GM23338 (cell line): ENCODE measurements at regions not wholly inside any gene's neighbourhood (a gene's known extent, or its start where the extent isn't known, plus 50 kb on each side); places are given as distances from the start of the nearest gene placed in this dataset.
"Not testable (repeated sequence)": the region's sequence is repeated elsewhere in the genome, so short reads cannot be mapped to it uniquely, and the experiment has no call there.

ENCODE experiments used
- ATAC-seq: fragments of 200-7000 bp; cut with Tn5 transposase; 3 replicates; pipeline ENCODE4 v1.9.1; 2020
- DNase-seq: peaks from one replicate; pipeline ENCODE4 v3.0.0-alpha.2; 2015; ENCODE audit warnings: low spot score
- H2AFZ ChIP-seq: fragments of 200-600 bp; sonication (generic); 2 replicates; pipeline ENCODE4 v1.8.0; 2016; ENCODE audit warnings: antibody characterized with exemption, mild to moderate bottlenecking, moderate library complexity
- H3F3A ChIP-seq: fragments of 200-600 bp; sonication (generic); replicated peaks from 2 replicates; pipeline ENCODE4 v1.8.0; 2017; ENCODE audit warnings: antibody characterized with exemption, mixed run types, low read depth
- H3K27ac ChIP-seq: fragments of 200-600 bp; sonication (generic); 2 replicates; pipeline ENCODE4 v1.6.1; 2016; ENCODE audit warnings: low read depth
- H3K27me3 ChIP-seq: fragments of 200-600 bp; sonication (generic); 2 replicates; pipeline ENCODE4 v1.8.0; 2016; ENCODE audit warnings: mild to moderate bottlenecking, mixed run types, moderate library complexity; ENCODE audit not compliant: insufficient read depth
- H3K36me3 ChIP-seq: fragments of 200-600 bp; sonication (generic); 2 replicates; pipeline ENCODE4 v1.8.0; 2016; ENCODE audit warnings: mild to moderate bottlenecking; ENCODE audit not compliant: insufficient read depth
- H3K4me1 ChIP-seq: fragments of 200-600 bp; sonication (generic); 2 replicates; pipeline ENCODE4 v1.8.0; 2016; ENCODE audit warnings: mild to moderate bottlenecking, moderate library complexity; ENCODE audit not compliant: insufficient read depth
- H3K4me2 ChIP-seq: fragments of 200-600 bp; sonication (generic); 2 replicates; pipeline ENCODE4 v1.7.1; 2017; ENCODE audit warnings: mixed run types
- H3K4me3 ChIP-seq: fragments of 200-600 bp; sonication (generic); 2 replicates; pipeline ENCODE4 v1.6.1; 2016; ENCODE audit warnings: mixed run types
- H3K79me2 ChIP-seq: fragments of 200-600 bp; sonication (generic); replicated peaks from 2 replicates; pipeline ENCODE4 v1.8.0; 2017; ENCODE audit warnings: mild to moderate bottlenecking; ENCODE audit not compliant: insufficient read depth
- H3K9me2 ChIP-seq: fragments of 200-600 bp; sonication (generic); 2 replicates; pipeline ENCODE4 v1.8.0; 2017; ENCODE audit not compliant: insufficient read depth
- H4K20me1 ChIP-seq: fragments of 200-600 bp; sonication (generic); replicated peaks from 2 replicates; pipeline ENCODE4 v1.8.0; 2017; ENCODE audit warnings: mild to moderate bottlenecking; ENCODE audit not compliant: insufficient read depth
- H3K27ac Mint-ChIP-seq: 2 replicates; pipeline ENCODE4 v1.8.0; 2020; ENCODE audit warnings: inconsistent platforms, mild to moderate bottlenecking, moderate library complexity, mixed read lengths
- H3K27me3 Mint-ChIP-seq: 3 replicates; pipeline ENCODE4 v1.8.0; 2022; ENCODE audit warnings: low read depth, mild to moderate bottlenecking, moderate library complexity, mixed read lengths, inconsistent platforms; ENCODE audit not compliant: insufficient read depth, poor library complexity
- H3K36me3 Mint-ChIP-seq: 3 replicates; pipeline ENCODE4 v1.8.0; 2021; ENCODE audit warnings: low read depth, mild to moderate bottlenecking, inconsistent platforms, moderate library complexity, mixed read lengths
- H3K4me1 Mint-ChIP-seq: 3 replicates; pipeline ENCODE4 v1.8.0; 2020; ENCODE audit warnings: mild to moderate bottlenecking, inconsistent platforms, mixed read lengths
- H3K4me3 Mint-ChIP-seq: 3 replicates; pipeline ENCODE4 v1.8.0; 2021; ENCODE audit warnings: moderate library complexity, mild to moderate bottlenecking, inconsistent platforms, mixed read lengths
- H3K9me3 Mint-ChIP-seq: 3 replicates; pipeline ENCODE4 v1.8.0; 2020; ENCODE audit warnings: moderate library complexity, mild to moderate bottlenecking, inconsistent platforms, mixed read lengths
- CREB1 ChIP-seq: fragments of 250-450 bp; sonication (Bioruptor Pico); IDR thresholded peaks from 2 replicates; pipeline ENCODE4 v1.5.0; 2020; ENCODE audit warnings: low read depth, mild to moderate bottlenecking, moderate library complexity
- ETS1 ChIP-seq: IDR thresholded peaks from 2 replicates; pipeline ENCODE4 v1.6.1; 2016; ENCODE audit warnings: antibody characterized with exemption
- EZH2 ChIP-seq: fragments of 200-600 bp; sonication (generic); IDR thresholded peaks from one replicate; pipeline ENCODE4 v1.8.0; 2017; ENCODE audit warnings: antibody characterized with exemption, mild to moderate bottlenecking, low read depth; ENCODE audit not compliant: unreplicated experiment
- TF ChIP-seq, protein P1 (sequence below): fragments of 250-450 bp; sonication (Bioruptor Pico); IDR thresholded peaks from 2 replicates; pipeline ENCODE4 v1.5.0; 2020; ENCODE audit warnings: mild to moderate bottlenecking, moderate library complexity
- TF ChIP-seq, protein P2 (sequence below), 2 experiments: fragments of 200-600 bp in 1 of 2; sonication (generic) in 1 of 2; conservative IDR thresholded peaks; 2 replicates each; pipeline versions ENCODE4 v1.5.1 to v1.6.1; 2016 to 2017; ENCODE audit warnings: antibody characterized with exemption in 2 of 2, low read depth in 2 of 2, mild to moderate bottlenecking in 2 of 2, moderate library complexity in 1 of 2

DNA sequence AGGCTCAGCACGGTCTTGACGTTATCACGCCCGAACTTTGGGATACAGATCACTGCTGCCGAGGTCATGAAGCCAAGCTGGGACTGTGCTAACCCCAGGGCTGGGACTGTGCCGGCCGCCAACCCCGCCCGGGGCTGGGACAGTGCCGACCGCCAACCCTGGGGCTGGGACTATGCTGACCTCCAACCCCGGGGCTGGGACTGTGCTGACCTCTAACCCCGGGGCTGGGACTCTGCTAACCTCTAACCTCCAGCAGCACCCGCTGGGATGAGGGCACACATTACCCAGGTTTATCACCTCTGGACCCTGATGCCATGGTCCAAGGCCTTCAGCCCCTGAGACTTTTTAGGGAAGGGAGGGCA is 129.7 kb downstream of the IGLL1 start (continued):
- TF ChIP-seq, protein P1, sequence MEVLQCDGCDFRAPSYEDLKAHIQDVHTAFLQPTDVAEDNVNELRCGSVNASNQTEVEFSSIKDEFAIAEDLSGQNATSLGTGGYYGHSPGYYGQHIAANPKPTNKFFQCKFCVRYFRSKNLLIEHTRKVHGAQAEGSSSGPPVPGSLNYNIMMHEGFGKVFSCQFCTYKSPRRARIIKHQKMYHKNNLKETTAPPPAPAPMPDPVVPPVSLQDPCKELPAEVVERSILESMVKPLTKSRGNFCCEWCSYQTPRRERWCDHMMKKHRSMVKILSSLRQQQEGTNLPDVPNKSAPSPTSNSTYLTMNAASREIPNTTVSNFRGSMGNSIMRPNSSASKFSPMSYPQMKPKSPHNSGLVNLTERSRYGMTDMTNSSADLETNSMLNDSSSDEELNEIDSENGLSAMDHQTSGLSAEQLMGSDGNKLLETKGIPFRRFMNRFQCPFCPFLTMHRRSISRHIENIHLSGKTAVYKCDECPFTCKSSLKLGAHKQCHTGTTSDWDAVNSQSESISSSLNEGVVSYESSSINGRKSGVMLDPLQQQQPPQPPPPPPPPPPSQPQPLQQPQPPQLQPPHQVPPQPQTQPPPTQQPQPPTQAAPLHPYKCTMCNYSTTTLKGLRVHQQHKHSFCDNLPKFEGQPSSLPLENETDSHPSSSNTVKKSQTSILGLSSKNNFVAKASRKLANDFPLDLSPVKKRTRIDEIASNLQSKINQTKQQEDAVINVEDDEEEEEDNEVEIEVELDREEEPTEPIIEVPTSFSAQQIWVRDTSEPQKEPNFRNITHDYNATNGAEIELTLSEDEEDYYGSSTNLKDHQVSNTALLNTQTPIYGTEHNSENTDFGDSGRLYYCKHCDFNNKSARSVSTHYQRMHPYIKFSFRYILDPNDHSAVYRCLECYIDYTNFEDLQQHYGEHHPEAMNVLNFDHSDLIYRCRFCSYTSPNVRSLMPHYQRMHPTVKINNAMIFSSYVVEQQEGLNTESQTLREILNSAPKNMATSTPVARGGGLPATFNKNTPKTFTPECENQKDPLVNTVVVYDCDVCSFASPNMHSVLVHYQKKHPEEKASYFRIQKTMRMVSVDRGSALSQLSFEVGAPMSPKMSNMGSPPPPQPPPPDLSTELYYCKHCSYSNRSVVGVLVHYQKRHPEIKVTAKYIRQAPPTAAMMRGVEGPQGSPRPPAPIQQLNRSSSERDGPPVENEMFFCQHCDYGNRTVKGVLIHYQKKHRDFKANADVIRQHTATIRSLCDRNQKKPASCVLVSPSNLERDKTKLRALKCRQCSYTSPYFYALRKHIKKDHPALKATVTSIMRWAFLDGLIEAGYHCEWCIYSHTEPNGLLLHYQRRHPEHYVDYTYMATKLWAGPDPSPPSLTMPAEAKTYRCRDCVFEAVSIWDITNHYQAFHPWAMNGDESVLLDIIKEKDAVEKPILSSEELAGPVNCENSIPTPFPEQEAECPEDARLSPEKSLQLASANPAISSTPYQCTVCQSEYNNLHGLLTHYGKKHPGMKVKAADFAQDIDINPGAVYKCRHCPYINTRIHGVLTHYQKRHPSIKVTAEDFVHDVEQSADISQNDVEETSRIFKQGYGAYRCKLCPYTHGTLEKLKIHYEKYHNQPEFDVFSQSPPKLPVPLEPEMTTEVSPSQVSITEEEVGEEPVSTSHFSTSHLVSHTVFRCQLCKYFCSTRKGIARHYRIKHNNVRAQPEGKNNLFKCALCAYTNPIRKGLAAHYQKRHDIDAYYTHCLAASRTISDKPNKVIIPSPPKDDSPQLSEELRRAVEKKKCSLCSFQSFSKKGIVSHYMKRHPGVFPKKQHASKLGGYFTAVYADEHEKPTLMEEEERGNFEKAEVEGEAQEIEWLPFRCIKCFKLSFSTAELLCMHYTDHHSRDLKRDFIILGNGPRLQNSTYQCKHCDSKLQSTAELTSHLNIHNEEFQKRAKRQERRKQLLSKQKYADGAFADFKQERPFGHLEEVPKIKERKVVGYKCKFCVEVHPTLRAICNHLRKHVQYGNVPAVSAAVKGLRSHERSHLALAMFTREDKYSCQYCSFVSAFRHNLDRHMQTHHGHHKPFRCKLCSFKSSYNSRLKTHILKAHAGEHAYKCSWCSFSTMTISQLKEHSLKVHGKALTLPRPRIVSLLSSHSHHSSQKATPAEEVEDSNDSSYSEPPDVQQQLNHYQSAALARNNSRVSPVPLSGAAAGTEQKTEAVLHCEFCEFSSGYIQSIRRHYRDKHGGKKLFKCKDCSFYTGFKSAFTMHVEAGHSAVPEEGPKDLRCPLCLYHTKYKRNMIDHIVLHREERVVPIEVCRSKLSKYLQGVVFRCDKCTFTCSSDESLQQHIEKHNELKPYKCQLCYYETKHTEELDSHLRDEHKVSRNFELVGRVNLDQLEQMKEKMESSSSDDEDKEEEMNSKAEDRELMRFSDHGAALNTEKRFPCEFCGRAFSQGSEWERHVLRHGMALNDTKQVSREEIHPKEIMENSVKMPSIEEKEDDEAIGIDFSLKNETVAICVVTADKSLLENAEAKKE (CRISPR knock-in tag) = no peak
- no peak for TF ChIP-seq ETS1
- no peak for TF ChIP-seq CREB1 (CRISPR knock-in tag)
- no peak for TF ChIP-seq EZH2
- TF ChIP-seq, protein P2, sequence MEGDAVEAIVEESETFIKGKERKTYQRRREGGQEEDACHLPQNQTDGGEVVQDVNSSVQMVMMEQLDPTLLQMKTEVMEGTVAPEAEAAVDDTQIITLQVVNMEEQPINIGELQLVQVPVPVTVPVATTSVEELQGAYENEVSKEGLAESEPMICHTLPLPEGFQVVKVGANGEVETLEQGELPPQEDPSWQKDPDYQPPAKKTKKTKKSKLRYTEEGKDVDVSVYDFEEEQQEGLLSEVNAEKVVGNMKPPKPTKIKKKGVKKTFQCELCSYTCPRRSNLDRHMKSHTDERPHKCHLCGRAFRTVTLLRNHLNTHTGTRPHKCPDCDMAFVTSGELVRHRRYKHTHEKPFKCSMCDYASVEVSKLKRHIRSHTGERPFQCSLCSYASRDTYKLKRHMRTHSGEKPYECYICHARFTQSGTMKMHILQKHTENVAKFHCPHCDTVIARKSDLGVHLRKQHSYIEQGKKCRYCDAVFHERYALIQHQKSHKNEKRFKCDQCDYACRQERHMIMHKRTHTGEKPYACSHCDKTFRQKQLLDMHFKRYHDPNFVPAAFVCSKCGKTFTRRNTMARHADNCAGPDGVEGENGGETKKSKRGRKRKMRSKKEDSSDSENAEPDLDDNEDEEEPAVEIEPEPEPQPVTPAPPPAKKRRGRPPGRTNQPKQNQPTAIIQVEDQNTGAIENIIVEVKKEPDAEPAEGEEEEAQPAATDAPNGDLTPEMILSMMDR (conservative IDR thresholded peaks at IDR 0.05; ENCODE audit: low read depth in 2 of 2) = no peak

DNA sequence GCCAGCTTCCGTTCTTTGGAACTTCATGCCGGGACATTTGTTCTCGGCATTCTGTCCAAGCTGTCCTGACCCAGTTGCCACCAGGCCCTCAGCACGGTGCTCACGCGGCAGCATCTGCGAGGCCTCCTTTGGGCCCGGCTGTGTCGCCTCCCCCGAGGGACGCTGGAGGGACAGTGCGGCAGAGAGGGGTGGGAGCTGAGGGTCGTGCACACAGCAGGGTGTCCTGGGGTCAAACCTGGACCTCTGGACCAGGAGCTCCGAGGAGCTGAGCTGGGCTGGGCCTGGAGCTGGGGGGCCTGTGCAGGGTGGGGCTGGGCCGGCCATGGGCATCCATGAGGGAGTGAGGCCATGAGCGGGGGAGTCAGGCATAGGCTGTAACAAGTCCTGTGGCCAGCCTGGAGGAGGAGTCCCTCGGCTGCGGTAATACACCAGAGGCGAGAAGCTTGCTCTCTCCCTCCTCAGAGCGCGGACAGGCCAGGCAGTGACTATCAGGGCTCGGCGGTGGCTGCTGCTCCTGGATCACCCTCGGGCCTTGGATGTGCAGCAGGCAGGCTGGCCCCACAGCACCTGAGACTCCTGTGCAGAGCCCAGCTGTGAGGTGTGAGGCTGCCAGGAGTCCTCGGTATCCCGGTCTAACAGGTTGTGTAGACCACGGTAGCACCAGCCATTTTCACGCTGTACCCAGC is 130.2 kb downstream of the IGLL1 start:
- not testable (repeated sequence) for H3K27me3 Mint-ChIP-seq, H3K36me3 ChIP-seq, DNase-seq, H4K20me1 ChIP-seq, H3K27ac ChIP-seq, H3K4me3 Mint-ChIP-seq, H3K36me3 Mint-ChIP-seq, H3K4me3 ChIP-seq, H3F3A ChIP-seq, H3K4me1 Mint-ChIP-seq, H3K27ac Mint-ChIP-seq, H3K4me1 ChIP-seq, H3K4me2 ChIP-seq, H2AFZ ChIP-seq, H3K9me2 ChIP-seq, H3K79me2 ChIP-seq, H3K27me3 ChIP-seq, ATAC-seq
- H3K9me3 Mint-ChIP-seq = peaks cover 14% of the 10 kb centered on the region

- H3K36me3 ChIP-seq, H3K36me3 Mint-ChIP-seq, H3K4me2 ChIP-seq, H3K4me1 ChIP-seq, H3K79me2 ChIP-seq, H3K9me2 ChIP-seq, H3F3A ChIP-seq, H3K4me3 Mint-ChIP-seq, DNase-seq, H4K20me1 ChIP-seq, H3K27me3 Mint-ChIP-seq, H3K27me3 ChIP-seq, H3K4me1 Mint-ChIP-seq, H2AFZ ChIP-seq, H3K27ac ChIP-seq, H3K4me3 ChIP-seq, H3K27ac Mint-ChIP-seq: not testable (repeated sequence)
- H3K9me3 Mint-ChIP-seq = peaks cover 17% of the 10 kb centered on the region
- peak; percentile 67 for ATAC-seq
Observed at GRCh38 chr22:23448499-23449288, 131.4 kb downstream of the IGLL1 start.
